ENCODE measurements at regions not wholly inside any gene's neighbourhood (a gene's known extent, or its start where the extent isn't known, plus 50 kb on each side); places are given as distances from the start of the nearest gene placed in this dataset.

DNA sequence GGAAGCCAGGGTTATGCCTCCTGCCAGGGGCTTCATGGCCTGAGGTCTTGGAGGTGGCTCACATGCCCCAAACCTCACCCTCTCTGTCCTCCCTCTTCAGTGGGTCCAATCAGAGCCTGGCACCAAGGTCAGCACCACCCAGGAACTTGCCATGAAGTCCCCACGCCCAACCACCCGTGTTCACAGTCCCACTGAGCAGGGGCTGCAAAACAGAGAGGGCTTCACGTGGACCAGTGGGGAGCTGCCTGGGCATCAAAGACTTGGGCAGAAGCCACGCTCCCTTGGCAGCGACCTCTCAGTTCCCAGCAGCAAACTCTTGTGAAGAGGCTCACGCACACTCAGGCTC, 425.8 kb upstream of the B3GAT1 start:
- intact Hi-C loops (cut with DNase I) = no loop called here
- H3K27ac ChIP-seq (ENCODE audit: low read depth in 2 of 2, low read length in 2 of 2) = no peak overlapping the region
- no peak for DNase-seq
- no peaks in the 10 kb centered on the region for H3K36me3 ChIP-seq (ENCODE audit: control insufficient read depth in 2 of 3, insufficient read depth in 3 of 3, low read length in 3 of 3)
- H3K27me3 ChIP-seq (ENCODE audit: control insufficient read depth, insufficient read depth, low read length) = peaks cover 3% of the 10 kb centered on the region
- FAIRE-seq = no peak
- TF ChIP-seq, protein P1, sequence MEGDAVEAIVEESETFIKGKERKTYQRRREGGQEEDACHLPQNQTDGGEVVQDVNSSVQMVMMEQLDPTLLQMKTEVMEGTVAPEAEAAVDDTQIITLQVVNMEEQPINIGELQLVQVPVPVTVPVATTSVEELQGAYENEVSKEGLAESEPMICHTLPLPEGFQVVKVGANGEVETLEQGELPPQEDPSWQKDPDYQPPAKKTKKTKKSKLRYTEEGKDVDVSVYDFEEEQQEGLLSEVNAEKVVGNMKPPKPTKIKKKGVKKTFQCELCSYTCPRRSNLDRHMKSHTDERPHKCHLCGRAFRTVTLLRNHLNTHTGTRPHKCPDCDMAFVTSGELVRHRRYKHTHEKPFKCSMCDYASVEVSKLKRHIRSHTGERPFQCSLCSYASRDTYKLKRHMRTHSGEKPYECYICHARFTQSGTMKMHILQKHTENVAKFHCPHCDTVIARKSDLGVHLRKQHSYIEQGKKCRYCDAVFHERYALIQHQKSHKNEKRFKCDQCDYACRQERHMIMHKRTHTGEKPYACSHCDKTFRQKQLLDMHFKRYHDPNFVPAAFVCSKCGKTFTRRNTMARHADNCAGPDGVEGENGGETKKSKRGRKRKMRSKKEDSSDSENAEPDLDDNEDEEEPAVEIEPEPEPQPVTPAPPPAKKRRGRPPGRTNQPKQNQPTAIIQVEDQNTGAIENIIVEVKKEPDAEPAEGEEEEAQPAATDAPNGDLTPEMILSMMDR (IDR thresholded peaks at IDR 0.05; ENCODE audit: borderline replicate concordance, extremely low read depth, insufficient read depth) = no peak
- no peak overlapping the region for H3K9ac ChIP-seq (ENCODE audit: low read length in 3 of 3)
- H3K9me3 ChIP-seq (ENCODE audit: control insufficient read depth in 2 of 3, insufficient read depth in 1 of 3, low read length in 3 of 3) = no peaks in the 10 kb centered on the region
- no peak overlapping the region for H3K4me3 ChIP-seq (ENCODE audit: low read length in 3 of 3)
- H3K4me1 ChIP-seq (ENCODE audit: control insufficient read depth in 2 of 3, insufficient read depth in 2 of 3, low read depth in 1 of 3, low read length in 3 of 3) = no peaks in the 10 kb centered on the region

DNA sequence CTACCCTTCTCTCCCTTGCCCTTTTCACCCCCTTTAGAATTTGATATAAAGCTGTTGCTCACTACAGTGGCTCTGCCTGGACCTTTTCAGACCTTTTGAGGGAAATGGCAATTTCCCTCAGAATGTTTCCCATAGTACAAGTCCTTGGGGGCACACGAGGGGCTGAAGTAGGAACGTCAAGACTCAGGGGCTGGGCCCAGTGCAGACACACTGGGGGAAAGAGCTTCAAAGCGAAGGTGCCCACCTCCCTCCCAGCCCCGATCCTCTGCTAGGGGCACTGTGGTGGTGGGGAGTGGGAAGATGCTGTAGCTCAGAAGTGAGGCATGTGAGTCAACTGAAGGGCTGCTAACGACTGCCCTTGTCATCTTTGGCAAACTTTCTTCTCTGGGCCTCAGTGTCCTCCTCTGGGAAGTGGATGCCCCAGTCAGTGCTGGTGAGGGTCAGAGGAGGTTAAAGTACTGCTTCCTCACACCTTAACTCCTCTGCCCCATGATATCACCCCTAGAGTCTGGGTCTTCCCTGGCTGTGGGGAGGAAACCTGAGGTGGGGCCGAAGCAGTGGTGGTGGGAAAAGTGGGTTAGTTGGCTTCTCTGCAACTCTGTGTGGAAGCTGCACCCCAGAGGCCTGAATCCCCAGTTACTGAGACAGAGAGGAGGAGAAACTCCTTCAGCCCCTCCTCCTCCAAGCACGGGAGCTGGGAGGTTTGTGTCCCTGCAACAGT, 425.3 kb upstream of the B3GAT1 start:
- H3K4me1 ChIP-seq (ENCODE audit: control insufficient read depth in 2 of 3, insufficient read depth in 2 of 3, low read depth in 1 of 3, low read length in 3 of 3) = no peaks in the 10 kb centered on the region
- no peaks in the 10 kb centered on the region for H3K36me3 ChIP-seq (ENCODE audit: control insufficient read depth in 2 of 3, insufficient read depth in 3 of 3, low read length in 3 of 3)
- peaks cover 3% of the 10 kb centered on the region for H3K27me3 ChIP-seq (ENCODE audit: control insufficient read depth, insufficient read depth, low read length)
- no peaks in the 10 kb centered on the region for H3K9me3 ChIP-seq (ENCODE audit: control insufficient read depth in 2 of 3, insufficient read depth in 1 of 3, low read length in 3 of 3)
- FAIRE-seq = no peak
- no peak overlapping the region for H3K27ac ChIP-seq (ENCODE audit: low read depth in 2 of 2, low read length in 2 of 2)
- intact Hi-C loops (cut with DNase I) = no loop called here
- no peak for DNase-seq
- TF ChIP-seq, protein P1 (IDR thresholded peaks at IDR 0.05; ENCODE audit: borderline replicate concordance, extremely low read depth, insufficient read depth) = no peak
- H3K4me3 ChIP-seq (ENCODE audit: low read length in 3 of 3) = no peak overlapping the region
- H3K9ac ChIP-seq (ENCODE audit: low read length in 3 of 3) = no peak overlapping the region

DNA sequence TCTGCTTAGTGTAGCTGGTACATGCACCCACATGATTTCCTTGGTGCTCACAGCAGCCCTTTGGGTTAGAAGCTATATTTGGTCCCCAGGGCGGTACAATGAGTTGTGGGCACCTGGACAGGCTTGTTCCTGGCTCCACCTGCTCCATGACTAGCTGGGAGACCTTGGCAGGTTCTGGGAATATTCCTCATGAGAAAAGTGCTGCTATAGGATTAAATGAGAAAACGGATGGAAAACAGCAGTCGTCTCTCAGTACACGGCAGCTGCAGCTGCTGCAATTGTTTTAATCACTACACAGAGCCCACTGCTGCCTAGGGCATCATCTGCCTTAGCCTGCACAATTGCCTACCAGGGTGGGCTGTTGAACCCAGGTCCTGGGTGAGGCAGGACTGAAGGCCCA, 424.5 kb upstream of the B3GAT1 start:
- intact Hi-C loops (cut with DNase I) = no loop called here
- peaks cover 3% of the 10 kb centered on the region for H3K27me3 ChIP-seq (ENCODE audit: control insufficient read depth, insufficient read depth, low read length)

More for the DNA sequence above, 424.5 kb upstream of the B3GAT1 start:
- no peaks in the 10 kb centered on the region for H3K36me3 ChIP-seq (ENCODE audit: control insufficient read depth in 2 of 3, insufficient read depth in 3 of 3, low read length in 3 of 3)
- H3K9me3 ChIP-seq (ENCODE audit: control insufficient read depth in 2 of 3, insufficient read depth in 1 of 3, low read length in 3 of 3) = peaks cover 0 to 3% (median 0%) of the 10 kb centered on the region in 3 donors
- no peak overlapping the region for H3K27ac ChIP-seq (ENCODE audit: low read depth in 2 of 2, low read length in 2 of 2)
- TF ChIP-seq, protein P1 (IDR thresholded peaks at IDR 0.05; ENCODE audit: borderline replicate concordance, extremely low read depth, insufficient read depth) = no peak
- no peak for FAIRE-seq
- DNase-seq = no peak
- no peak overlapping the region for H3K9ac ChIP-seq (ENCODE audit: low read length in 3 of 3)
- no peaks in the 10 kb centered on the region for H3K4me1 ChIP-seq (ENCODE audit: control insufficient read depth in 2 of 3, insufficient read depth in 2 of 3, low read depth in 1 of 3, low read length in 3 of 3)
- no peak overlapping the region for H3K4me3 ChIP-seq (ENCODE audit: low read length in 3 of 3)
